ENCODE measurements at regions not wholly inside any gene's neighbourhood (a gene's known extent, or its start where the extent isn't known, plus 50 kb on each side); places are given as distances from the start of the nearest gene placed in this dataset.

GRCh38 chrY:8358161-8358560 is 979.1 kb upstream of the TSPY4 start:
- Mint-ChIP-seq H3K27me3 (no peaks in the 10 kb centered on the region), H3K9me3 (no peaks in the 10 kb centered on the region), H3K27ac (no peak overlapping the region), H3K4me3 (no peak overlapping the region), H3K4me1 (no peaks in the 10 kb centered on the region), H3K36me3 (no peaks in the 10 kb centered on the region)
- DNase-seq = no peak

DNA sequence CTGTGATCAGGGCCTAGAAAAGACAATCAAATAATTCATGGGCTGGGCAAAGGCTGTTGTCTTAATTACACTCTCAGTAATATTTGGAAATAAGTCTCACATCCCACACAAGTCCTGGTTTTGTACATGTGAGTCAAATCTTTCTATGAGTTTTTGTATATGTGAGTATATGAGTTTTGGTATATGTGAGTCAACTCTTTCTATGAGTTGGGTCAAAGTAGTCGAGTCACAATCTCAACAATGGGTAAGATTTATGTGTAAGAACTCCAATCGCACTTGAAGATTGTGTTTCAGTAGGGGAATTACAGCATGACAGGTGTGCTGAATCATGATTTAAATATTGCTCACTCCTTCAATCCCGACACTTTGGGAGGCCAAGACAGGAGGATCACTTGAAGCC is 975.5 kb upstream of the TSPY4 start:
- no peak for DNase-seq
- no peaks in the 10 kb centered on the region for H3K9me3 Mint-ChIP-seq
- H3K27ac Mint-ChIP-seq = no peak overlapping the region
- no peaks in the 10 kb centered on the region for H3K36me3 Mint-ChIP-seq
- H3K27me3 Mint-ChIP-seq = no peaks in the 10 kb centered on the region
- H3K4me1 Mint-ChIP-seq = no peaks in the 10 kb centered on the region
- no peak overlapping the region for H3K4me3 Mint-ChIP-seq

DNA sequence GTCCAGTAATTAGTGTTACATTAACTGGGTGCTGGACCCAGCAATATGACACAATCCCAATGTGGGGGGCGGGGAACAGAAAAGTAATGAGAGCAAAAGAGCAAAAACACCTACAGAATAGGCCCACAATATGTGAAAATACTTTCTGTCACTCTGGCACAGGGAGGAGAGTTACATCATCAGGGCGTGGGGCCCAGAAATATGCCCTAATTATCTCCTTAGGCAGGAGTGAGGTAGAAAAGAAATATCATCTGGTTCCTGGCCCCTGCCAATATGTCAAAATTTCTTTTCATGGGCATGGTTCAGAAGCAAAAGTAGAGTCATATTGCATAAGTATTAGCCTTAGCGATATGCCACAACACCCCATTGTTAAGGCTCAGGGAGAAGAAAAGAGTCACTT is 959.8 kb upstream of the TSPY4 start:
- Mint-ChIP-seq H3K4me3 (no peak overlapping the region), H3K36me3 (no peaks in the 10 kb centered on the region), H3K27ac (no peak overlapping the region), H3K9me3 (no peaks in the 10 kb centered on the region), H3K27me3 (no peaks in the 10 kb centered on the region), H3K4me1 (peaks cover 1% of the 10 kb centered on the region)
- no peak for DNase-seq

DNA sequence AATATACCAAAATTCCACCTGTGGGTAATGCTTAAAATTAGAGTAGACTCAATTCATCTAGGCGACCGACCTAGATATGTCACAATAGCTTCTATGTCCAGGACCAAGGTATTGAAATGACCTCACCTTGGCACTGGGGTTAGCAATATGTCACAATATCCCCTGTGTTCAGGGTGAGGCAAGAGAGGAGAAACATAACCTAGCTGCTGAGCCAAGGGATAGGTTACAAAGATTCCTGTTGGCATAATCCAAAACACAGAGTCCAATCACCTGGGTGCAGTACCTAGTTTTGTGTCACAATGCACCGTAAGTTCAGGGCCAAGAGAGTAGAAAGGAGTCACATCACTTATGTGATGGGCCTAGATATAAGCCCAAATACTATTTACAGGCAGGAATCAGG is 957.5 kb upstream of the TSPY4 start:
- no peak for DNase-seq
- H3K36me3 Mint-ChIP-seq = no peaks in the 10 kb centered on the region
- H3K27ac Mint-ChIP-seq = no peak overlapping the region
- H3K9me3 Mint-ChIP-seq = no peaks in the 10 kb centered on the region
- H3K4me3 Mint-ChIP-seq = no peak overlapping the region
- H3K4me1 Mint-ChIP-seq = peaks cover 1% of the 10 kb centered on the region
- no peaks in the 10 kb centered on the region for H3K27me3 Mint-ChIP-seq

- no peak for DNase-seq
- Mint-ChIP-seq H3K36me3 (no peaks in the 10 kb centered on the region), H3K4me3 (no peak overlapping the region), H3K4me1 (peaks cover 1% of the 10 kb centered on the region), H3K9me3 (no peaks in the 10 kb centered on the region), H3K27me3 (no peaks in the 10 kb centered on the region), H3K27ac (no peak overlapping the region)
Observed at GRCh38 chrY:8381425-8381824, 955.8 kb upstream of the TSPY4 start.

DNA sequence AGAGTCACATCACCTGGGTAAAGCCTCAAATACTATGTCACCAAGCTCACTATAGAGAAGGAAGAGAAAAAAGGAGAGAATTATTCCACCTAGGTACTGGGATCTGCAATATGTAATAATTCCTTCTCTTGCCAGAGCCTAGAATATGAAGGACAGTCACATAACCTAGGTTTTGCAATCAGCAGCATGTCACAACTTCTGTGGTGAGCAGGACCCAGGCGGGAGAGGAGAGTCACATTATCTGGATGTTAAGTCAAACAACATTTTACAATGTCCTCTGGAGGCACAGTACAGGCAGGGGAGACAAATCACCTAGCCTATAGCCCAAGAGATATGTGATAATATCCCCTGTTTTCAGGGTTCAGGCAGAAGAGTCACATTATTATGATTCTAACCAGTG is 951.2 kb upstream of the TSPY4 start:
- Mint-ChIP-seq H3K9me3 (no peaks in the 10 kb centered on the region), H3K27ac (no peak overlapping the region), H3K4me3 (no peak overlapping the region), H3K36me3 (no peaks in the 10 kb centered on the region), H3K4me1 (peaks cover 1% of the 10 kb centered on the region), H3K27me3 (no peaks in the 10 kb centered on the region)
- no peak for DNase-seq

DNA sequence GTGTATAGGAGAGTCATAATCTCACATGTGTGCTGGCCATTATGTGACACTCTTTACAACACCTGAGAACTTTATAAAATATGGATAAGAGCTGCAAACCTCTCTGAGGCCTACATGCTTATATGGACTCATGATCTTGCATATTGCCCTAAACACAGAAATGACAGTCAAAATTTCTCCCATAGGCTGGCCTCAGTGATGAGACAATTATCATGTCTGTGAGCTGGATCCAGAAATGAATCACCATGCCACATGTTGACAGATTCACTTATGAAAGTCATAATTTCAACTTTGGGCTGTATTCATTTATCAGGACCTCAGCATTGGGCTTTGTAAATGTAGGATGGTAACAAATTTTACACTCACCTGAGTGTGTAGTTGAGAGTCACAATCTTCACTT is 948.8 kb upstream of the TSPY4 start:
- H3K4me1 Mint-ChIP-seq = no peaks in the 10 kb centered on the region
- H3K27me3 Mint-ChIP-seq = no peaks in the 10 kb centered on the region

GRCh38 chrY:8390310-8390709 is 947.0 kb upstream of the TSPY4 start:
- Mint-ChIP-seq H3K36me3 (no peaks in the 10 kb centered on the region), H3K27me3 (no peaks in the 10 kb centered on the region)

More for the DNA sequence above, 948.8 kb upstream of the TSPY4 start:
- H3K4me3 Mint-ChIP-seq = no peak overlapping the region
- no peaks in the 10 kb centered on the region for H3K9me3 Mint-ChIP-seq
- no peaks in the 10 kb centered on the region for H3K36me3 Mint-ChIP-seq
- no peak for DNase-seq
- no peak overlapping the region for H3K27ac Mint-ChIP-seq

GRCh38 chrY:8393246-8393645 is 944.0 kb upstream of the TSPY4 start:
- H3K4me3 Mint-ChIP-seq = no peak overlapping the region
- no peaks in the 10 kb centered on the region for H3K36me3 Mint-ChIP-seq
- no peaks in the 10 kb centered on the region for H3K9me3 Mint-ChIP-seq
- no peak for DNase-seq
- no peaks in the 10 kb centered on the region for H3K4me1 Mint-ChIP-seq
- H3K27ac Mint-ChIP-seq = no peak overlapping the region
- no peaks in the 10 kb centered on the region for H3K27me3 Mint-ChIP-seq

More at GRCh38 chrY:8390310-8390709, 947.0 kb upstream of the TSPY4 start:
- no peak overlapping the region for H3K27ac Mint-ChIP-seq
- no peaks in the 10 kb centered on the region for H3K9me3 Mint-ChIP-seq
- no peak for DNase-seq
- H3K4me3 Mint-ChIP-seq = no peak overlapping the region
- no peaks in the 10 kb centered on the region for H3K4me1 Mint-ChIP-seq

DNA sequence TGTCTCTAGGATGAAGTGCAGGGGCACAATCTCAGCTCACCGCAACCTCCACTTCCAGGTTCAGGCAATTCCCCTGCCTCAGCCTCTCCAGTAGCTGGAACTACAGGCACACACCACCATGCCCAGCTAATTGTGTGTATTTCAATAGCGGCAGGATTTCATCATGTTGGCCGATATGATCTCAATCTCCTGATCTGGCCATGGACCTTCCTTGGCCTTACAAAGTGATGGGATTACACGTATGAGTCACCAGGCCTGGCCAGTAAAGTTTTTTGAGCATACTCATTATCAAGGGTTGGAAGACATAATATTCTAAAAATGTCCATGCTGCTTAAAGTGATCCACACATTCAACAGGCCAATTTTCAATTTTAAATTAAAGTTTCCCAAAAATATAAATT is 914.4 kb upstream of the TSPY4 start:
- Mint-ChIP-seq H3K4me1 (no peaks in the 10 kb centered on the region), H3K9me3 (peaks cover 2% of the 10 kb centered on the region), H3K4me3 (no peak overlapping the region), H3K36me3 (no peaks in the 10 kb centered on the region), H3K27ac (no peak overlapping the region), H3K27me3 (no peaks in the 10 kb centered on the region)
- DNase-seq = no peak

- Mint-ChIP-seq H3K36me3 (no peaks in the 10 kb centered on the region), H3K4me1 (no peaks in the 10 kb centered on the region)
Observed at GRCh38 chrY:8426433-8426832, 910.8 kb upstream of the TSPY4 start.

DNA sequence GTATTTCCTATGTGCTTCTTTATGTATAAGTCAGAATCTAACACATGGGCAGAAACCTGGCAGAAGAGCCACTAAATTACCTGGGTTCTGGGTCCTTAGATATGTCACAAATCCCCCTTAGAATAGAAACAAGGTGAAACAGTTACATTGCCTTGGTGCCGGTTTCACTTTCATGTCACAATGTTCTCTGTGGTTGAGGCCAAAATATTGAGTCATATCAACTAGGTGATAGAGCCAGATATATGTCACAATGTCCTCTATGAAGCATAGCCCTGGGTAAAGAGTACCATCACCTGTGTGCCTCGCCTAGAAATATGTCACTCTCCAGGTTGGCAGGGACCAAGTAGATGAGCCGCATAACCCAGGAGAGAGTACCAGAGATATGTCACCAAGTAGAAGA is 899.8 kb upstream of the TSPY4 start:
- no peak for DNase-seq

More at GRCh38 chrY:8426433-8426832, 910.8 kb upstream of the TSPY4 start:
- no peaks in the 10 kb centered on the region for H3K27me3 Mint-ChIP-seq
- DNase-seq = no peak
- peaks cover 2% of the 10 kb centered on the region for H3K9me3 Mint-ChIP-seq
- no peak overlapping the region for H3K4me3 Mint-ChIP-seq
- no peak overlapping the region for H3K27ac Mint-ChIP-seq

DNA sequence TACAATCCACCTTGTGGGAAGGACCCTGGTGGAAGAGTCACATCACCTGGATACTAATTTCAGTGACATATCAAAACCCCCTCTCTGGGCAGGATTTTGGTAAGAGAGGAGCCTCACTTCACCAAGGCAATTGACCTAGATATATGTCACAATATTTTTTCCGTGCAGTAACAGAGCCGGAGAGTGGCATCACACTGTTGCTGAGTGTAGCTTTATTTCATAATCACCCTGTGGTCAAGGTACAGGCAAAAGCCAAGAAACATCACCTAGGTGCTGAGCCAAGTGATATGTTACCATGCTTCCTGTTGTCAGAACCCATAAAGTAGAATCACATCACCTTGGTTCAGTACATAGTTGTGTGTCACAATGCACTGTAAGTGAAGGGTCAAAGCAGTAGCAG is 895.2 kb upstream of the TSPY4 start:
- Mint-ChIP-seq H3K4me1 (peaks cover 1% of the 10 kb centered on the region), H3K9me3 (no peaks in the 10 kb centered on the region), H3K36me3 (no peaks in the 10 kb centered on the region), H3K27me3 (no peaks in the 10 kb centered on the region), H3K4me3 (no peak overlapping the region), H3K27ac (no peak overlapping the region)
- DNase-seq = no peak

More for the DNA sequence above, 899.8 kb upstream of the TSPY4 start:
- Mint-ChIP-seq H3K36me3 (no peaks in the 10 kb centered on the region), H3K9me3 (no peaks in the 10 kb centered on the region), H3K4me3 (no peak overlapping the region), H3K27me3 (no peaks in the 10 kb centered on the region), H3K4me1 (peaks cover 2% of the 10 kb centered on the region), H3K27ac (no peak overlapping the region)

GRCh38 chrY:8452963-8453362 is 884.3 kb upstream of the TSPY4 start:
- Mint-ChIP-seq H3K36me3 (no peaks in the 10 kb centered on the region), H3K27ac (no peak overlapping the region), H3K9me3 (no peaks in the 10 kb centered on the region), H3K4me1 (no peaks in the 10 kb centered on the region), H3K27me3 (no peaks in the 10 kb centered on the region), H3K4me3 (no peak overlapping the region)
- no peak for DNase-seq

DNA sequence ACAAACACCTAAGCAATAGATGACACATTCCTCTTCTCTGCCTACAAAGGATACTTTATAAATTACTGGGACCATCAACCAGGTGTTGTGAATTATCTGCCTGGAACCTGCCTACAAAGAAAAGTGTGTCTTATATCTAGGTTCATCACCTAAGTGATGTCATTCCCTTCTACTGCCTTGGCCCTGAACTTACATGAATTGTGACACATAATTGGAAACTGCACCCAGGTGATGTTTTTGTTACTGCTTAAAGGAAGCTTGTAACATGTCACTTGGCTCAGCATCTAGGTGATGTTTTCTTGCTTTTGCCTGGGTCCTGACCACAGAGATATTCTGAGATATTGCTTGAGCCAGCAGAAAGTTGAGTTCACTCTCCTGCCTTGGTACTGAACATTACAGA is 870.5 kb upstream of the TSPY4 start:
- no peak overlapping the region for H3K27ac Mint-ChIP-seq
- no peaks in the 10 kb centered on the region for H3K36me3 Mint-ChIP-seq
- H3K4me3 Mint-ChIP-seq = no peak overlapping the region
- no peak for DNase-seq
- H3K27me3 Mint-ChIP-seq = no peaks in the 10 kb centered on the region
- no peaks in the 10 kb centered on the region for H3K9me3 Mint-ChIP-seq
- no peaks in the 10 kb centered on the region for H3K4me1 Mint-ChIP-seq

DNA sequence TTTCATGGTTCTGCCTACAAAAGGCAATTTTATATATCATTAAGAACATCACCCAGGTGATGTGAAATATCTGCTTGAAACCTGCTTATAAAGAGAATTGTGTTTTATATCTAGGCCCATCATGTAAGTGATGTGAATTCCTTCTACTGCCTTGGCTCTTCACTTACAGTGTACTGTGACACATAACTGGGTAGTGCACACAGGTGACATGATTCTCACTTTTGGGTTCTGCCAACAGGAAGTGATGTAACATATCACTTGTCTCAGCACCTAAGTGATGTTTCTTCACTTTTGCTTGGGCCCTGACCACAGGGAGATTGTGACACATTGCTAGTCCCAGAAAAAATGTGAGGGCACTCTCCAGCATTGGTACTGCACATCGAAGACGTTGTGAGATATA is 867.0 kb upstream of the TSPY4 start:
- no peak overlapping the region for H3K27ac Mint-ChIP-seq
- H3K27me3 Mint-ChIP-seq = no peaks in the 10 kb centered on the region
- no peak overlapping the region for H3K4me3 Mint-ChIP-seq
- H3K36me3 Mint-ChIP-seq = no peaks in the 10 kb centered on the region
- no peaks in the 10 kb centered on the region for H3K9me3 Mint-ChIP-seq
- H3K4me1 Mint-ChIP-seq = no peaks in the 10 kb centered on the region
- DNase-seq = no peak

DNA sequence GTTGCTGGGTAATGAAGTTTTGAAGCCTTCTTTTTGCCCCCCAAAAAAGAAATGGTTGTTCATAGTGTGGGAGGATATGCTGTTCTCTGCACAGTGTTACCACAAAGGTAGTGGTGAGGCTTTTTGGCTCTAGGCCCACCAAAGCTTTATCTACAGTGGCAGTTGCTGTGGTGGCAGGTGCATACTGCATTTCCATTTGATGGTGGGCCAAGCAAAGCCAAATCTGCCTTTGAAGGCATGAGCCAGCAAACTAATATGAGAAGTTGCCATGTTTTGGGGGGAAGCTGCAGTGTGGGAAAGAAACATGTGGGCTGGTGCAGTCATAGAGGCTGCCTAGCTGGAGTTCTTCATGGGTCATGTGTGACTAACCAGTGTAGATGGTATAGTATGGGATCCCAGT is 858.1 kb upstream of the TSPY4 start:
- Mint-ChIP-seq H3K27ac (no peak overlapping the region), H3K36me3 (no peaks in the 10 kb centered on the region), H3K4me3 (no peak overlapping the region), H3K27me3 (peaks cover 8% of the 10 kb centered on the region), H3K9me3 (no peaks in the 10 kb centered on the region), H3K4me1 (no peaks in the 10 kb centered on the region)
- no peak for DNase-seq

Measured in activated naive CD8-positive, alpha-beta T cell treated with anti-CD3 and anti-CD28 coated beads for 36 hours (primary cell).